Omental fat pad (tissue), 3 donors: ENCODE measurements at regions not wholly inside any gene's neighbourhood (a gene's known extent, or its start where the extent isn't known, plus 50 kb on each side); places are given as distances from the start of the nearest gene placed in this dataset.
"Not testable (repeated sequence)": the region's sequence is repeated elsewhere in the genome, so short reads cannot be mapped to it uniquely, and the experiment has no call there.

Source experiments
- ATAC-seq: fragments of 150-250 bp; one replicate; pipeline ENCODE4 v1.9.1; 2016; ENCODE audit warnings: mild to moderate bottlenecking, moderate library complexity; ENCODE audit not compliant: low FRiP score
- DNase-seq: peaks from one replicate; pipeline ENCODE4 v3.0.0-alpha.2; 2019; ENCODE audit warnings: low spot score
- TF ChIP-seq, protein P1 (sequence below), 3 donors: fragments of 450-650 bp; IDR thresholded peaks; one replicate each; pipeline ENCODE4 v1.5.1; 2016 to 2017; ENCODE audit warnings: antibody characterized with exemption in 3 of 3, mild to moderate bottlenecking in 3 of 3, moderate library complexity in 2 of 3

DNA sequence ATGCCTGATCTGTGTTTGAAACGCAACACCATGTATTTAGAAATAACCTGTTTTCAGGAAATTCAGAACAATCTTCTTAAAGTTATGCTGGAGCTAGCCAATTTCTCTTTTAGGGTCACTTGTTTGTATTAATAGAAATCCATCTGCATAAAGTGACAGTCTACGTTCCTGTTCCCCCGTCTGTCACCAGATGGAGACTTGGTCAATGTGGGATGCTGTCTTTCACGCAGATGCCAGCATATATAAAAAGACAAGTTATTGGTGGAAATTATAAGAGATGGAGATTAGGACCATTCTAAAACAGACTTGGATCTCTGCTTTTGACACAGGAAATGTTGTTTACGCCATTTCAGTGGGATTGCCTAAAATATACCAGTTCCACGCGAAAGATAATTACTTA, 162.5 kb upstream of the STMND1 start:
- no peak for ATAC-seq
- TF ChIP-seq, protein P1, sequence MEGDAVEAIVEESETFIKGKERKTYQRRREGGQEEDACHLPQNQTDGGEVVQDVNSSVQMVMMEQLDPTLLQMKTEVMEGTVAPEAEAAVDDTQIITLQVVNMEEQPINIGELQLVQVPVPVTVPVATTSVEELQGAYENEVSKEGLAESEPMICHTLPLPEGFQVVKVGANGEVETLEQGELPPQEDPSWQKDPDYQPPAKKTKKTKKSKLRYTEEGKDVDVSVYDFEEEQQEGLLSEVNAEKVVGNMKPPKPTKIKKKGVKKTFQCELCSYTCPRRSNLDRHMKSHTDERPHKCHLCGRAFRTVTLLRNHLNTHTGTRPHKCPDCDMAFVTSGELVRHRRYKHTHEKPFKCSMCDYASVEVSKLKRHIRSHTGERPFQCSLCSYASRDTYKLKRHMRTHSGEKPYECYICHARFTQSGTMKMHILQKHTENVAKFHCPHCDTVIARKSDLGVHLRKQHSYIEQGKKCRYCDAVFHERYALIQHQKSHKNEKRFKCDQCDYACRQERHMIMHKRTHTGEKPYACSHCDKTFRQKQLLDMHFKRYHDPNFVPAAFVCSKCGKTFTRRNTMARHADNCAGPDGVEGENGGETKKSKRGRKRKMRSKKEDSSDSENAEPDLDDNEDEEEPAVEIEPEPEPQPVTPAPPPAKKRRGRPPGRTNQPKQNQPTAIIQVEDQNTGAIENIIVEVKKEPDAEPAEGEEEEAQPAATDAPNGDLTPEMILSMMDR (IDR thresholded peaks at IDR 0.05) = no peak
- DNase-seq = no peak

DNA sequence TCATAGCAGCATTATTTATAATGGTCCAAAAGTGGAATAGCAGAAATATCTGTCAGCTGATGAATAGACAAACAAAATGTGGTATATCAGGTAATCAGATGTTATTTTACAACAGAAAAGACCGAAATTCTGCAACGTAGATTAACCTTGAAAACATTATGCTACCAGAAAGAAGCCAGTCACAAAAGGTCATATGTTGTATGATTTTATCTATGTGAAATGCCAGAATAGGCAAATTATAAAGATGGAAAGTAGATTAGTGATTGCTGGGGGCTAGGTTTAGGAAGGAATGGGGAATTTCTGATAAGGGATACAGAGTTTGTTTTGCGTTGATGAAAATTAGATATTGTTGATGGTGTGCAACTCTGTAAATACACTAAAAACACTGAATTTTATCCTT, 165.0 kb upstream of the STMND1 start:
- DNase-seq (no peak), ATAC-seq (no peak)
- TF ChIP-seq, protein P1 (IDR thresholded peaks at IDR 0.05) = no peak

- no peak for ATAC-seq
- TF ChIP-seq, protein P1 (IDR thresholded peaks at IDR 0.05) = no peak
- DNase-seq = no peak
These were observed 167.9 kb upstream of the STMND1 start for GRCh38 chr6:16933961-16934360.

- DNase-seq = no peak
- TF ChIP-seq, protein P1 (IDR thresholded peaks at IDR 0.05) = no peak
- no peak for ATAC-seq
These were observed 168.3 kb upstream of the STMND1 start for GRCh38 chr6:16933532-16933931.

- TF ChIP-seq, protein P1 (IDR thresholded peaks at IDR 0.05) = no peak
- ATAC-seq (no peak), DNase-seq (no peak)
These were observed 168.9 kb upstream of the STMND1 start for GRCh38 chr6:16932920-16933319.

- ATAC-seq, DNase-seq: not testable (repeated sequence)
These were observed 169.8 kb upstream of the ATXN1 start for GRCh38 chr6:16931079-16931478.

DNA sequence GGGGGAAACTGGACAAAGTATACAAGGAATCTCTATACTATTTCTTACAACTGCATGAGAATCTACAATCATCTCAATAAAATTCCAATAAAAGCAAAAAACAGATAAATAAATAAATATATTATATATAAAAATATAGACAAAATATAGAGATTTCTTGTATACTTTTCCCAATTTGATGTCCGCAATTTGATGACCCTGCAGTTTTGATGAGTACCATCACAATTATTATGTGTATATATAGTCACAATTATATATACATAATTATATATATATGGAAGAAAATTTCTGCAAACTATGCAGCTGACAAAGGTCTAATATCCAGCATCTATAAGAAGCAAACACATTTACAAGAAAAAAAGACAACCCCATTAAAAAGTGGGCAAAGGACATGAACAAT, 169.2 kb upstream of the ATXN1 start:
- TF ChIP-seq, protein P1 (IDR thresholded peaks at IDR 0.05) = no peak
- ATAC-seq (no peak), DNase-seq (no peak)

GRCh38 chr6:16929809-16930208, 168.5 kb upstream of the ATXN1 start:
- ATAC-seq (peak; percentile 88), DNase-seq (no peak)
- TF ChIP-seq, protein P1 (IDR thresholded peaks at IDR 0.05) = no peak
